ENCODE measurements at regions not wholly inside any gene's neighbourhood (a gene's known extent, or its start where the extent isn't known, plus 50 kb on each side); places are given as distances from the start of the nearest gene placed in this dataset.

DNA sequence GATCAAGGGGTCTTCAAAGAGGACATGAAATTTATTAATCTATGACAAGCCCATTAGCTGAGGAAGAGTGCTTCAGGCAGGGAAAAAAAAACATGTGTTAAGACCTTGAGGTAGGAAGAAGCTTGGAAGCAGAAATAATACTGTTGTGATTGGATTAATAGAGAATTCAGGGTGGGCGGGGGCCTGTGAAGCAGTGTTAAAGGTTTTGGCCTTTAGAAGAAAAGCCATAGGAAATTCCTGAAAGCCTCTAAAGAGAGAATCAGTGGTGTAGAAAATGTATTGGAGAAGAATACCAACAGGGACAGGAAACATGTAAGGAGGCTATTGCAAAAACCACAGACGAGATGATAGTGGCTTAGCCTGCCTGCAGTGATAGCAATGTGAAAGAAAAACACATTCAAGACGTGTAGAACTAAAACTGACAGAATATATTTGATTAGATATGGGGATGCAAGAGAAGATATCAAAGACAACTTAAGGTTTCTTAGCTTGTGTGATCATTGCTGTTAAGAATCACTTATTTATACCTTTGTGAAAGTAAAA lies 404.4 kb upstream of the ANO3 start:
- Histone ChIP-seq H3K9ac (ENCODE audit: low read length) (no peak overlapping the region), H3K4me3 (ENCODE audit: low read length) (no peak overlapping the region), H3K4me1 (ENCODE audit: control insufficient read depth, insufficient read depth, low read length) (no peaks in the 10 kb centered on the region), H3K9me3 (ENCODE audit: control insufficient read depth, low read length) (no peaks in the 10 kb centered on the region), H3K36me3 (ENCODE audit: control insufficient read depth, insufficient read depth, low read length, severe bottlenecking) (no peaks in the 10 kb centered on the region), H3K27me3 (replicated peaks; ENCODE audit: control insufficient read depth, insufficient read depth, low read length) (no peaks in the 10 kb centered on the region)
- DNase-seq (ENCODE audit: low read depth): no peak

DNA sequence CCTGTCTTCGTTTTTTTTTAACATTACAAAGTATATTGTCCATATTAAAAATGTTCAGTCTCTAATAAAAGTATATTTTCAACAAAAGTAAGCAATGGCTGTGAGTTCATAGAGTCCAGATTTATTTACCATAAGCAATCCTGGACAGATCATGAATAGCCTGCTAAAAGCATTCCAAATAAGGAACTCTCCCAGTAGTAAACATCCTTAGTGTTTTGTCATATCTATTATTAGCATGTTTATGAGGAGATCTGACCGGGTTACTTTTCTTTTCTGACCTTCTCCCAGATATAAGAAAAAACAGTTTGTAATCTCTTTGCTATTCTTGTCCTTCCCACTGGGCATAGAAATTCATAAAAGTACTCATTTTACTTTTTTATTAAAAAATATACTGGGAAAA lies 403.9 kb upstream of the ANO3 start:
- Histone ChIP-seq H3K4me1 (ENCODE audit: control insufficient read depth, insufficient read depth, low read length) (no peaks in the 10 kb centered on the region), H3K27me3 (replicated peaks; ENCODE audit: control insufficient read depth, insufficient read depth, low read length) (no peaks in the 10 kb centered on the region), H3K4me3 (ENCODE audit: low read length) (no peak overlapping the region), H3K36me3 (ENCODE audit: control insufficient read depth, insufficient read depth, low read length, severe bottlenecking) (no peaks in the 10 kb centered on the region), H3K9ac (ENCODE audit: low read length) (no peak overlapping the region), H3K9me3 (ENCODE audit: control insufficient read depth, low read length) (no peaks in the 10 kb centered on the region)
- DNase-seq (ENCODE audit: low read depth): no peak

DNA sequence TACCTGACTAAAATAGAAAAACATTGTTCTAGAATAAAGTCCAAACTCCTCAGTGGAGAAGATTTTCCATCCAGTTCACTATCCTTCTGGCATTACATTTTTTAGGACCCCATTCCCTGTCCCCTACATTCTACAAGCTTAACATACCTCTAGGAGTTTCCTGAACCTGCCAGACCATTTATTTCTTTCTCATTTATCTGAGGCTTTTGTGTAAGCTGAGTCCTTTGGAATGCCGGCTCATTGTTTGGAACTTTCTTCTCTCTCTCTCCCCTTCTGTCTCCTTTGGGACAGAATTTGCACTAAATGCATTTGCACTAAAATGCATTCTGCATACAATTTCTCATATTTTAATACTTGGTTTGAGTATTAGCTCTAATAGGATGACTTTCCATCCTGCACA lies 393.0 kb upstream of the ANO3 start:
- H3K4me1 ChIP-seq (ENCODE audit: control insufficient read depth, insufficient read depth, low read length): no peaks in the 10 kb centered on the region
- no peak overlapping the region for H3K4me3 ChIP-seq (ENCODE audit: low read length)
- DNase-seq (ENCODE audit: low read depth): no peak
- H3K36me3 ChIP-seq (ENCODE audit: control insufficient read depth, insufficient read depth, low read length, severe bottlenecking): no peaks in the 10 kb centered on the region
- no peaks in the 10 kb centered on the region for H3K27me3 ChIP-seq (replicated peaks; ENCODE audit: control insufficient read depth, insufficient read depth, low read length)
- no peak overlapping the region for H3K9ac ChIP-seq (ENCODE audit: low read length)
- H3K9me3 ChIP-seq (ENCODE audit: control insufficient read depth, low read length): no peaks in the 10 kb centered on the region

DNA sequence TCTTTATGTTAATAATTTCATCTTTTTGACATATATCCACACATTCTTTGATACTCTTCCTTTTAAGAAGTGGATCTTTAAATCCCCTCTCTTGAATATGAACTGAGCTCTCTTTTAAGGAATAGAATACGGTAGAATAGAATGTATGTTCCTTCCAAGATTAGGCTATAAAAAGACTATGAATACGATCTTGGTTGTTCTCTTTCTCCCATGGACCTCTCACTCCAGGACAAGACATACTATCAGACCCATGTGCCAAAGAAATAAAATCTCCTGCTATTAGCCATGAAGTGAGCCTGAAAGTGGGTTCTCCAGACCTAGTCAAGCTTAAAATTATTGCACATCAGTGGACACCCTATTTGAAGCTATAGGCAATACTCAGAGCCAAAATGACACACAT lies 392.2 kb upstream of the ANO3 start:
- no peaks in the 10 kb centered on the region for H3K36me3 ChIP-seq (ENCODE audit: control insufficient read depth, insufficient read depth, low read length, severe bottlenecking)
- no peak overlapping the region for H3K9ac ChIP-seq (ENCODE audit: low read length)
- DNase-seq (ENCODE audit: low read depth): no peak
- H3K9me3 ChIP-seq (ENCODE audit: control insufficient read depth, low read length): no peaks in the 10 kb centered on the region
- no peaks in the 10 kb centered on the region for H3K4me1 ChIP-seq (ENCODE audit: control insufficient read depth, insufficient read depth, low read length)
- no peaks in the 10 kb centered on the region for H3K27me3 ChIP-seq (replicated peaks; ENCODE audit: control insufficient read depth, insufficient read depth, low read length)
- no peak overlapping the region for H3K4me3 ChIP-seq (ENCODE audit: low read length)

DNA sequence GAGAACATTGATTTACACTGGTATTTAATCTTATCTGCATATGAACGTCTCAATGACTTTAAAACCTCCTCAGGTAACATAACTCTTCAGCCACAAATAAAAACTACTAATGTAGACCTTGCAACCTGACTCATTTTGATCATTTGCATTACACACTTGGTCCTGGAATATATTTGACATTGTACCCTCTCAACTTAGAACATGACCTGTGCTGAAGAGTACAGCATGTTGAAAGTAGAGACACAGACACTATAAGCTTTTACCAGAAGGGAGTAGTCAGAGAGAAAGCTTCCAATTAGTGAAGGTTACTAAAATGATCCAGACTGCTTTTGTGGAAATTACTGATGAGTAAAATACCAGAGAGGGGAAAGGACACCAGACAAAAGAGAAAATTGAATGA lies 390.6 kb upstream of the ANO3 start:
- H3K9ac ChIP-seq (ENCODE audit: low read length): no peak overlapping the region
- H3K4me3 ChIP-seq (ENCODE audit: low read length): no peak overlapping the region
- DNase-seq (ENCODE audit: low read depth): no peak

DNA sequence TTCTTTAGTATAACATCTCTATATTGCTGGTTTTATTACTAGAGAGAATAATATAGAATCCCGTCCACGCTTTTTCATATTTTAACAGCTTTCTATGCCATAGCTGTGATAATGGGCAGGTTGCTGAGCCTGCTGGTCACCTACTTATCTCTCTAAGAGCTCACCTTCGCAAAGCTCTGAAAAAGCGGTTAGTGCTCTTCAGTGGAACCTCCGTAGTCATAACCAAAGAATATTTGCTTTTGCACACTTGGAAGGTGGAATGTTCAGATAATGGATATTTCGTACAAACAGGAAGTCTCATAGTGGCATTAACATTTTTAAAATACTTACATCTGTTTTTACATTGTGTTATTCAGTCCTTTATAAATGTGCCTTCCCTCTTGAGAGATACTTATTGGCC lies 388.9 kb upstream of the ANO3 start:
- H3K27me3 ChIP-seq (replicated peaks; ENCODE audit: control insufficient read depth, insufficient read depth, low read length): no peaks in the 10 kb centered on the region
- no peak overlapping the region for H3K9ac ChIP-seq (ENCODE audit: low read length)
- no peaks in the 10 kb centered on the region for H3K4me1 ChIP-seq (ENCODE audit: control insufficient read depth, insufficient read depth, low read length)
- no peaks in the 10 kb centered on the region for H3K9me3 ChIP-seq (ENCODE audit: control insufficient read depth, low read length)
- H3K4me3 ChIP-seq (ENCODE audit: low read length): no peak overlapping the region
- H3K36me3 ChIP-seq (ENCODE audit: control insufficient read depth, insufficient read depth, low read length, severe bottlenecking): no peaks in the 10 kb centered on the region
- no peak for DNase-seq (ENCODE audit: low read depth)

More for the DNA sequence above, 390.6 kb upstream of the ANO3 start:
- Histone ChIP-seq H3K27me3 (replicated peaks; ENCODE audit: control insufficient read depth, insufficient read depth, low read length) (no peaks in the 10 kb centered on the region), H3K4me1 (ENCODE audit: control insufficient read depth, insufficient read depth, low read length) (no peaks in the 10 kb centered on the region), H3K36me3 (ENCODE audit: control insufficient read depth, insufficient read depth, low read length, severe bottlenecking) (no peaks in the 10 kb centered on the region), H3K9me3 (ENCODE audit: control insufficient read depth, low read length) (no peaks in the 10 kb centered on the region)

DNA sequence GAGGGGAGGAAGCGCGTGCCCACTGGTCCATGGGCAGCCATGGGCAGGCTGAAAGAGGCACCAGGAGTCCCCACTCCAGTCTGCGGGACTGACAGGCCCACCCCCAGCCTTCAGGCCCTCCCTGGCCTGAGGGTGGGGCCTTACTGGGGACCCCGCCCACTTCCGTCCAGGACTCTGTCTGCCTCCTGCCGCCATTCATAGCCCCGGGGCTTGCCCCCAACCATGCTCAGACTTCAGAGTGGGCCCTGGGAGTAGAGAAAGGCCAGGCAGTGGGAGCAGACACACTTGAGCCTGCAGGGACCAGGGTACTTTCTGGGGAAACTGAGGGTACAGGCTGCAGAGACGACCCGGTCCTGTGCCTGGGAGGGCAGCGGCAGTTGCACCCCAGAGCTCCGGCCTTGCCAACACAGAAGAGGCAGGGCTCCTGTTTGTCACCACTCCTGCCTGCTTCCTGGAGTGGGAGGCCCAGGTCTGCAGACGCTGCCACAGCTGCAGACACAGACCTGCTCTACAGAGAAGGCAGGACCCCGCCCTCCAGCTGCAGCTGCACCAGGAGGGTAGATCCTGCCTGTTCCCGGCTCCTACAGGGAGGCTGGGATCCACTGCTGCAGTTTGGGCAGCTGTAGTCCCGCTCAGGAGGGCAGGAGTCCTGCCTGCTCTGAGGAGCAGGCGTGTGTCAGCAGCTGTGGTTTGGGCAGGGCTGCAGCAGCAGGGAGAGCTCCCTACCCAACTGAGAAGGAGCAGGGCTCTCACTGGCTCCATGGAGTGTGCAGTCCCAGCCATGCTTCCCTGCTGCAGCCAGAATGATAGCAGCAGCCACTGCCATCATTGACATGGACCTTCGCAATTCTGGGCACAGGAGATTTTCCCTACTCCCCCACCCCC lies 387.9 kb upstream of the ANO3 start:
- Histone ChIP-seq H3K36me3 (ENCODE audit: control insufficient read depth, insufficient read depth, low read length, severe bottlenecking) (no peaks in the 10 kb centered on the region), H3K4me1 (ENCODE audit: control insufficient read depth, insufficient read depth, low read length) (no peaks in the 10 kb centered on the region), H3K9ac (ENCODE audit: low read length) (no peak overlapping the region), H3K27me3 (replicated peaks; ENCODE audit: control insufficient read depth, insufficient read depth, low read length) (no peaks in the 10 kb centered on the region), H3K9me3 (ENCODE audit: control insufficient read depth, low read length) (peaks cover under 1% of the 10 kb centered on the region), H3K4me3 (ENCODE audit: low read length) (no peak overlapping the region)
- no peak for DNase-seq (ENCODE audit: low read depth)

DNA sequence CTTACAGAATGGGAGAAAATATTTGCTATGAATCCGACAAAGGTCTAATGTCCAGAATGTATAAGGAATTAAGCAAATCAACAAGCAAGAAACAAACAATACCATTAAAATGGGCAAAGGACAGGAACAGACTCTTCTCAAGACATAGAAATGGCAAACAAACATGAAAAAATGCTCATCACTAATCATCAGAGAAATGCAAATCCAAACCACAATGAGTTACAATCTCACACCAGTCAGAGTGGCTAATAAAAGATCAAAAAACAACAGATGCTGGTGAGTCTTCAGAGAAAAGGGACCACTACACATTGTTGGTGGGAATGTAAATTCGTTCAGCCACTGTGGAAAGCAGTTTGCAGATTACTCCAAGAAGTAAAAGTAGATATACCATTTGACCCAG lies 382.0 kb upstream of the ANO3 start:
- Histone ChIP-seq H3K27me3 (replicated peaks; ENCODE audit: control insufficient read depth, insufficient read depth, low read length) (no peaks in the 10 kb centered on the region), H3K4me1 (ENCODE audit: control insufficient read depth, insufficient read depth, low read length) (no peaks in the 10 kb centered on the region), H3K4me3 (ENCODE audit: low read length) (no peak overlapping the region), H3K9ac (ENCODE audit: low read length) (no peak overlapping the region), H3K36me3 (ENCODE audit: control insufficient read depth, insufficient read depth, low read length, severe bottlenecking) (no peaks in the 10 kb centered on the region), H3K9me3 (ENCODE audit: control insufficient read depth, low read length) (peaks cover 4% of the 10 kb centered on the region)
- no peak for DNase-seq (ENCODE audit: low read depth)

DNA sequence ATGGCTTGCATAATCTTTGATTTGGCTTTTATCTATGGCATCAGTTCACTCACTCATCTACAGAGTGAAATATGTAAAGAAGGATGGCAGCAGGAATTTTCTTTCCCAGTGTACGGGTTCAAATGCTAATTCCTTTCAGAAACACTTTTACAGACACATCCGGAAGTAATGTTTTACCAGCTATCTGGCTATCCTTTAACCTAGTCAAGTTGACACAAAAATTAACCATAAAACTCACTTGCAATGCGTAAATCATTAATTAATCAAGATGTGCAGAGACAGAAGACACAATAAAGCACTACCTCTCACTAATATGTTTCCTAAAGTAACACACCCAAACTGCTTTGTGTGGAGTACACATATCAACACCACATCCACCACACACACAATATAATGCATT lies 378.9 kb upstream of the ANO3 start:
- Histone ChIP-seq H3K9me3 (ENCODE audit: control insufficient read depth, low read length) (peaks cover 4% of the 10 kb centered on the region), H3K4me3 (ENCODE audit: low read length) (no peak overlapping the region), H3K4me1 (ENCODE audit: control insufficient read depth, insufficient read depth, low read length) (no peaks in the 10 kb centered on the region), H3K36me3 (ENCODE audit: control insufficient read depth, insufficient read depth, low read length, severe bottlenecking) (no peaks in the 10 kb centered on the region), H3K27me3 (replicated peaks; ENCODE audit: control insufficient read depth, insufficient read depth, low read length) (no peaks in the 10 kb centered on the region), H3K9ac (ENCODE audit: low read length) (no peak overlapping the region)
- no peak for DNase-seq (ENCODE audit: low read depth)

DNA sequence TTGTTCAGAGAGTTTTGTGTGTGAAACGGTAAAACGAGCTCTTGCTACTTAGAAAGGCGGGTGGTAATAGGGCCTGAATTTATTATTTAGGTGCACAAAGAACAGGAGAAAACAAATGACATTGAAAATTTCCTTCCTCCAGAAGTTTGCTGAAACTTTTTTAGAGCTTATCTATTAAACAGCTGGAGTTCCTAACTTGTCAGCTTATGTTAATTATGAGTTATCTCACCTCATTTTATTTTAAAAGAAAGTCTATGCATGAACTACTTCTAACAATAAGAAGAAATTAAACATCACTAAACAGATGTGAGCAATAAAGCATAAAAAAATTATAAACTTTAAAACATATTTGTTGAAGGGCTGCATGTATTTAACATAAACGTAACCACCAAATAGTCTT lies 373.9 kb upstream of the ANO3 start:
- Histone ChIP-seq H3K4me3 (ENCODE audit: low read length) (no peak overlapping the region), H3K36me3 (ENCODE audit: control insufficient read depth, insufficient read depth, low read length, severe bottlenecking) (no peaks in the 10 kb centered on the region), H3K9ac (ENCODE audit: low read length) (no peak overlapping the region), H3K9me3 (ENCODE audit: control insufficient read depth, low read length) (no peaks in the 10 kb centered on the region), H3K4me1 (ENCODE audit: control insufficient read depth, insufficient read depth, low read length) (no peaks in the 10 kb centered on the region), H3K27me3 (replicated peaks; ENCODE audit: control insufficient read depth, insufficient read depth, low read length) (no peaks in the 10 kb centered on the region)
- no peak for DNase-seq (ENCODE audit: low read depth)

DNA sequence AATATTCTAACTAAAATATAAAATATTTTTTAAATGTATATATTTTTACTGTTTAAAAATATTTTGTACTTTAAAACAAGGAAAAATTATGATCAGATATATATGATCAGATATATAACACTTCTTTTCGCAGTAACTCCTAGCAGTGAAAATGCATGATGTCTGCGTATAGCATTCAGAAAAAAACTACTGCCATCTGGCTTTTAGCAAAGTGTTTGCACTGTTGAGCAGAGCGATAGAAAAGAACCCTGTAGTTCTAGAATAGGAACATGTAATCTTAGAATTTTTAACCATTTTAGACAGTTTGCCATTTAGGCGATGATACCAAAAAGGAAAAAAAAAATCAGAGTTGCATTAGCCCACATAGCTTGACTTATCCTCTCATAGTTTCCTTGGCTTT lies 370.4 kb upstream of the ANO3 start:
- Histone ChIP-seq H3K9ac (ENCODE audit: low read length) (no peak overlapping the region), H3K4me3 (ENCODE audit: low read length) (no peak overlapping the region), H3K4me1 (ENCODE audit: control insufficient read depth, insufficient read depth, low read length) (no peaks in the 10 kb centered on the region), H3K27me3 (replicated peaks; ENCODE audit: control insufficient read depth, insufficient read depth, low read length) (no peaks in the 10 kb centered on the region), H3K36me3 (ENCODE audit: control insufficient read depth, insufficient read depth, low read length, severe bottlenecking) (no peaks in the 10 kb centered on the region), H3K9me3 (ENCODE audit: control insufficient read depth, low read length) (no peaks in the 10 kb centered on the region)
- DNase-seq (ENCODE audit: low read depth): peak; percentile 14

All from adipocyte (in vitro differentiated cells).